HL-60/S4 (cell line): ENCODE measurements at regions not wholly inside any gene's neighbourhood (a gene's known extent, or its start where the extent isn't known, plus 50 kb on each side); places are given as distances from the start of the nearest gene placed in this dataset.
"Not testable (repeated sequence)": the region's sequence is repeated elsewhere in the genome, so short reads cannot be mapped to it uniquely, and the experiment has no call there.

Experiments used
- in situ Hi-C: fragments of 300-500 bp; cut with MboI; formaldehyde crosslinking; loops from 2 replicates; pipeline ENCODE4 v1.14.3; 2022; ENCODE audit warnings: low sequenced_read_pairs

GRCh38 chr2:21820271-21820670 lies 696.5 kb downstream of the TDRD15 start:
- in situ Hi-C loops = no loop called here

GRCh38 chr2:21821672-21822227 lies 698.0 kb downstream of the TDRD15 start:
- in situ Hi-C loops = no loop called here

- in situ Hi-C loops = no loop called here
Observed at GRCh38 chr2:21822505-21822904, 698.7 kb downstream of the TDRD15 start.

- in situ Hi-C loops = no loop called here
Observed at GRCh38 chr2:21833767-21834166, 710.0 kb downstream of the TDRD15 start.

- in situ Hi-C loops = no loop called here
Observed at GRCh38 chr2:21836261-21836660, 712.5 kb downstream of the TDRD15 start.

- in situ Hi-C loops = no loop called here
Observed at GRCh38 chr2:21836719-21837118, 713.0 kb downstream of the TDRD15 start.

- in situ Hi-C loops = no loop called here
Observed at GRCh38 chr2:21837168-21837960, 713.6 kb downstream of the TDRD15 start.

GRCh38 chr2:21841341-21841740 lies 717.6 kb downstream of the TDRD15 start:
- in situ Hi-C loops = no loop called here

GRCh38 chr2:21850367-21850766 lies 726.6 kb downstream of the TDRD15 start:
- in situ Hi-C loops = not testable (repeated sequence)

GRCh38 chr2:21854938-21855337 lies 731.2 kb downstream of the TDRD15 start:
- in situ Hi-C loops = no loop called here

- in situ Hi-C loops = no loop called here
Observed at GRCh38 chr2:21856708-21857107, 732.9 kb downstream of the TDRD15 start.

GRCh38 chr2:21860907-21861306 lies 737.1 kb downstream of the TDRD15 start:
- in situ Hi-C loops = no loop called here

- in situ Hi-C loops = no loop called here
Observed at GRCh38 chr2:21866316-21866715, 742.5 kb downstream of the TDRD15 start.

GRCh38 chr2:21887881-21888280 lies 764.1 kb downstream of the TDRD15 start:
- in situ Hi-C loops = no loop called here

- in situ Hi-C loops = no loop called here
Observed at GRCh38 chr2:21890041-21890440, 766.3 kb downstream of the TDRD15 start.

- in situ Hi-C loops = no loop called here
Observed at GRCh38 chr2:21890716-21891115, 766.9 kb downstream of the TDRD15 start.

- in situ Hi-C loops = no loop called here
Observed at GRCh38 chr2:21891191-21891590, 767.4 kb downstream of the TDRD15 start.

GRCh38 chr2:21892140-21892539 lies 768.4 kb downstream of the TDRD15 start:
- in situ Hi-C loops = no loop called here

GRCh38 chr2:21895200-21895599 lies 771.4 kb downstream of the TDRD15 start:
- in situ Hi-C loops = no loop called here

GRCh38 chr2:21908712-21909380 lies 785.1 kb downstream of the TDRD15 start:
- in situ Hi-C loops = not testable (repeated sequence)

GRCh38 chr2:21910832-21911507 lies 787.2 kb downstream of the TDRD15 start:
- in situ Hi-C loops = no loop called here

GRCh38 chr2:21912405-21912804 lies 788.6 kb downstream of the TDRD15 start:
- in situ Hi-C loops = no loop called here
